ENCODE measurements at regions not wholly inside any gene's neighbourhood (a gene's known extent, or its start where the extent isn't known, plus 50 kb on each side); places are given as distances from the start of the nearest gene placed in this dataset.

- TF ChIP-seq CTCF (conservative IDR thresholded peaks at IDR 0.05; ENCODE audit: low read length) (no peak), EZH2phosphoT487 (IDR thresholded peaks at IDR 0.05; ENCODE audit: borderline replicate concordance, low read depth, low read length) (no peak)
Measured at GRCh38 chr5:82419559-82420332, 141.6 kb upstream of the RPS23 start.
